HUES48 (cell line): ENCODE measurements at regions not wholly inside any gene's neighbourhood (a gene's known extent, or its start where the extent isn't known, plus 50 kb on each side); places are given as distances from the start of the nearest gene placed in this dataset.
"Not testable (repeated sequence)": the region's sequence is repeated elsewhere in the genome, so short reads cannot be mapped to it uniquely, and the experiment has no call there.

ENCODE experiments used
- H3K27ac ChIP-seq: one replicate; pipeline ENCODE4 v1.7.0; 2013; ENCODE audit warnings: low read depth, low read length, inconsistent platforms
- H3K27me3 ChIP-seq: 2 replicates; pipeline ENCODE4 v1.6.1; 2013; ENCODE audit warnings: mild to moderate bottlenecking, low read length; ENCODE audit not compliant: control insufficient read depth, insufficient read depth
- H3K36me3 ChIP-seq: 2 replicates; pipeline ENCODE4 v1.6.1; 2013; ENCODE audit warnings: low read length; ENCODE audit not compliant: control insufficient read depth, insufficient read depth
- H3K4me1 ChIP-seq: 2 replicates; pipeline ENCODE4 v1.6.1; 2013; ENCODE audit warnings: mild to moderate bottlenecking, low read length; ENCODE audit not compliant: control insufficient read depth, insufficient read depth
- H3K4me3 ChIP-seq: 2 replicates; pipeline ENCODE4 v1.5.1; 2013; ENCODE audit warnings: mild to moderate bottlenecking, low read depth, low read length
- H3K9ac ChIP-seq: 2 replicates; pipeline ENCODE4 v1.6.1; 2013; ENCODE audit warnings: mild to moderate bottlenecking, low read depth, low read length, moderate library complexity
- H3K9me3 ChIP-seq: 2 replicates; pipeline ENCODE4 v1.6.1; 2013; ENCODE audit warnings: low read length; ENCODE audit not compliant: control insufficient read depth, insufficient read depth

- Histone ChIP-seq H3K27me3 (no peaks in the 10 kb centered on the region), H3K4me3 (no peak overlapping the region), H3K27ac (no peak overlapping the region), H3K36me3 (no peaks in the 10 kb centered on the region), H3K9me3 (no peaks in the 10 kb centered on the region), H3K4me1 (no peaks in the 10 kb centered on the region), H3K9ac (no peak overlapping the region)
Measured at GRCh38 chr3:26498271-26498670, 124.3 kb upstream of the LRRC3B start.

GRCh38 chr3:26505399-26505798 is 117.2 kb upstream of the LRRC3B start:
- Histone ChIP-seq H3K36me3 (no peaks in the 10 kb centered on the region), H3K9ac (no peak overlapping the region), H3K27ac (no peak overlapping the region), H3K4me1 (no peaks in the 10 kb centered on the region; the same call in 1 of the 2 replicates), H3K27me3 (no peaks in the 10 kb centered on the region), H3K9me3 (no peaks in the 10 kb centered on the region), H3K4me3 (no peak overlapping the region)

- not testable (repeated sequence) for H3K4me3 ChIP-seq, H3K36me3 ChIP-seq, H3K4me1 ChIP-seq, H3K27me3 ChIP-seq, H3K9me3 ChIP-seq, H3K9ac ChIP-seq
- peak overlapping the region; percentile 42 for H3K27ac ChIP-seq
Measured at GRCh38 chr3:26514445-26515029, 108.0 kb upstream of the LRRC3B start.

GRCh38 chr3:26515351-26515750 is 107.2 kb upstream of the LRRC3B start:
- Histone ChIP-seq H3K4me1 (0 out of 2 replicates have a peak, but pooled peaks cover 3% of the 10 kb centered on the region), H3K9ac (no peak overlapping the region), H3K4me3 (no peak overlapping the region), H3K27ac (no peak overlapping the region), H3K9me3 (peaks cover 5% of the 10 kb centered on the region), H3K36me3 (no peaks in the 10 kb centered on the region), H3K27me3 (no peaks in the 10 kb centered on the region)

- Histone ChIP-seq H3K27me3 (no peaks in the 10 kb centered on the region), H3K9ac (no peak overlapping the region), H3K9me3 (peaks cover 5% of the 10 kb centered on the region), H3K4me3 (no peak overlapping the region), H3K4me1 (no peaks in the 10 kb centered on the region), H3K36me3 (no peaks in the 10 kb centered on the region), H3K27ac (no peak overlapping the region)
Measured at GRCh38 chr3:26521261-26521660, 101.3 kb upstream of the LRRC3B start.

GRCh38 chr3:26522919-26523318 is 99.7 kb upstream of the LRRC3B start:
- Histone ChIP-seq H3K27ac (no peak overlapping the region), H3K9me3 (peaks cover 5% of the 10 kb centered on the region), H3K9ac (no peak overlapping the region), H3K4me3 (no peak overlapping the region), H3K36me3 (no peaks in the 10 kb centered on the region), H3K27me3 (no peaks in the 10 kb centered on the region), H3K4me1 (no peaks in the 10 kb centered on the region)

- Histone ChIP-seq H3K27ac (no peak overlapping the region), H3K4me3 (no peak overlapping the region), H3K9me3 (no peaks in the 10 kb centered on the region), H3K4me1 (no peaks in the 10 kb centered on the region), H3K9ac (no peak overlapping the region), H3K27me3 (no peaks in the 10 kb centered on the region), H3K36me3 (no peaks in the 10 kb centered on the region)
Measured at GRCh38 chr3:26525013-26525412, 97.6 kb upstream of the LRRC3B start.

- no peak overlapping the region for H3K27ac ChIP-seq
- H3K4me1 ChIP-seq: no peaks in the 10 kb centered on the region
- no peak overlapping the region for H3K4me3 ChIP-seq
- no peaks in the 10 kb centered on the region for H3K27me3 ChIP-seq
- H3K9ac ChIP-seq: no peak overlapping the region
- no peaks in the 10 kb centered on the region for H3K9me3 ChIP-seq
- H3K36me3 ChIP-seq: no peaks in the 10 kb centered on the region
Measured at GRCh38 chr3:26535151-26535550, 87.4 kb upstream of the LRRC3B start.

- H3K4me1 ChIP-seq: no peaks in the 10 kb centered on the region
- no peak overlapping the region for H3K9ac ChIP-seq
- no peak overlapping the region for H3K4me3 ChIP-seq
- no peaks in the 10 kb centered on the region for H3K27me3 ChIP-seq
- H3K27ac ChIP-seq: no peak overlapping the region
- H3K36me3 ChIP-seq: no peaks in the 10 kb centered on the region
- H3K9me3 ChIP-seq: no peaks in the 10 kb centered on the region
Measured at GRCh38 chr3:26536955-26537354, 85.6 kb upstream of the LRRC3B start.

- Histone ChIP-seq H3K27ac (no peak overlapping the region), H3K36me3 (no peaks in the 10 kb centered on the region), H3K27me3 (no peaks in the 10 kb centered on the region), H3K4me3 (no peak overlapping the region), H3K4me1 (no peaks in the 10 kb centered on the region), H3K9me3 (no peaks in the 10 kb centered on the region), H3K9ac (no peak overlapping the region)
Measured at GRCh38 chr3:26550413-26550812, 72.2 kb upstream of the LRRC3B start.

GRCh38 chr3:26556637-26557036 is 65.9 kb upstream of the LRRC3B start:
- Histone ChIP-seq H3K27ac (no peak overlapping the region), H3K9ac (no peak overlapping the region), H3K4me3 (no peak overlapping the region), H3K27me3 (no peaks in the 10 kb centered on the region), H3K4me1 (no peaks in the 10 kb centered on the region), H3K9me3 (no peaks in the 10 kb centered on the region), H3K36me3 (no peaks in the 10 kb centered on the region)

- no peaks in the 10 kb centered on the region for H3K4me1 ChIP-seq
- no peak overlapping the region for H3K27ac ChIP-seq
- no peaks in the 10 kb centered on the region for H3K9me3 ChIP-seq
- no peaks in the 10 kb centered on the region for H3K27me3 ChIP-seq
- no peak overlapping the region for H3K4me3 ChIP-seq
- no peak overlapping the region for H3K9ac ChIP-seq
- H3K36me3 ChIP-seq: no peaks in the 10 kb centered on the region
Measured at GRCh38 chr3:26558257-26558656, 64.3 kb upstream of the LRRC3B start.
